ENCODE measurements at regions not wholly inside any gene's neighbourhood (a gene's known extent, or its start where the extent isn't known, plus 50 kb on each side); places are given as distances from the start of the nearest gene placed in this dataset.

DNA sequence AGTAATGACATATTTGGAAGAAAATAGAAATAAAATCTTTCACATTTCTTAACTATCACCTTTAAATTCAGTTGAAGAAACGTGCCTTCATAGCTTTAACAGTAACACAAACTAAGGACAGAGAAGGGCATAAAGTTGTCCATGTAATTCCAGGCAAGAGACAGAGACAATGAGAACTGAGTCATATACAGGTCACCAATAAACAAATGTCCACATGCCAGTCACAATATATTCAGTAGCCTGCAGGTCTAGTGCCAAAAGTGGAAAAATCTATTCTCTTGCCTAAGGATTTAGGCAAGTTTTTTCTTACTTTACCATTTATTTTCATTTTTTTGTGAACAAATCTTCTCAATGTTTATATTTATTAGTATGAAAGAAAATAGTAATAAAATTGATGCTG lies 1711.5 kb upstream of the NUDT12 start:
- Mint-ChIP-seq H3K4me1 (ENCODE audit: low read depth, unreplicated experiment) (no peaks in the 10 kb centered on the region), H3K9me3 (ENCODE audit: low read depth, unreplicated experiment) (no peaks in the 10 kb centered on the region), H3K4me3 (ENCODE audit: low read depth, unreplicated experiment) (no peak overlapping the region), H3K27ac (ENCODE audit: unreplicated experiment) (no peak overlapping the region), H3K27me3 (ENCODE audit: unreplicated experiment) (no peaks in the 10 kb centered on the region), H3K36me3 (ENCODE audit: insufficient read depth, unreplicated experiment) (no peaks in the 10 kb centered on the region)
- intact Hi-C loops (cut with micrococcal nuclease; ENCODE audit: unreplicated experiment), result no loop called here
- no TSS peak for BruUV-seq (replicated peaks)
- CTCF ChIA-PET, result no interaction called here
- TF ChIP-seq, protein P1, sequence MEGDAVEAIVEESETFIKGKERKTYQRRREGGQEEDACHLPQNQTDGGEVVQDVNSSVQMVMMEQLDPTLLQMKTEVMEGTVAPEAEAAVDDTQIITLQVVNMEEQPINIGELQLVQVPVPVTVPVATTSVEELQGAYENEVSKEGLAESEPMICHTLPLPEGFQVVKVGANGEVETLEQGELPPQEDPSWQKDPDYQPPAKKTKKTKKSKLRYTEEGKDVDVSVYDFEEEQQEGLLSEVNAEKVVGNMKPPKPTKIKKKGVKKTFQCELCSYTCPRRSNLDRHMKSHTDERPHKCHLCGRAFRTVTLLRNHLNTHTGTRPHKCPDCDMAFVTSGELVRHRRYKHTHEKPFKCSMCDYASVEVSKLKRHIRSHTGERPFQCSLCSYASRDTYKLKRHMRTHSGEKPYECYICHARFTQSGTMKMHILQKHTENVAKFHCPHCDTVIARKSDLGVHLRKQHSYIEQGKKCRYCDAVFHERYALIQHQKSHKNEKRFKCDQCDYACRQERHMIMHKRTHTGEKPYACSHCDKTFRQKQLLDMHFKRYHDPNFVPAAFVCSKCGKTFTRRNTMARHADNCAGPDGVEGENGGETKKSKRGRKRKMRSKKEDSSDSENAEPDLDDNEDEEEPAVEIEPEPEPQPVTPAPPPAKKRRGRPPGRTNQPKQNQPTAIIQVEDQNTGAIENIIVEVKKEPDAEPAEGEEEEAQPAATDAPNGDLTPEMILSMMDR (IDR thresholded peaks at IDR 0.05; ENCODE audit: unreplicated experiment), result no peak
- DNase-seq, result no peak

- Mint-ChIP-seq H3K4me3 (ENCODE audit: low read depth, unreplicated experiment) (no peak overlapping the region), H3K4me1 (ENCODE audit: low read depth, unreplicated experiment) (peaks cover 5% of the 10 kb centered on the region), H3K27ac (ENCODE audit: unreplicated experiment) (no peak overlapping the region), H3K9me3 (ENCODE audit: low read depth, unreplicated experiment) (no peaks in the 10 kb centered on the region), H3K27me3 (ENCODE audit: unreplicated experiment) (no peaks in the 10 kb centered on the region), H3K36me3 (ENCODE audit: insufficient read depth, unreplicated experiment) (no peaks in the 10 kb centered on the region)
- TF ChIP-seq, protein P1 (IDR thresholded peaks at IDR 0.05; ENCODE audit: unreplicated experiment), result no peak
- DNase-seq, result no peak
- no TSS peak for BruUV-seq (replicated peaks)
- CTCF ChIA-PET, result no interaction called here
- intact Hi-C loops (cut with micrococcal nuclease; ENCODE audit: unreplicated experiment), result no loop called here
Observed at GRCh38 chr5:105263515-105263914, 1700.9 kb upstream of the NUDT12 start.

- CTCF ChIA-PET, result no interaction called here
- peaks cover 5% of the 10 kb centered on the region for H3K4me1 Mint-ChIP-seq (ENCODE audit: low read depth, unreplicated experiment)
- no peak overlapping the region for H3K4me3 Mint-ChIP-seq (ENCODE audit: low read depth, unreplicated experiment)
- TF ChIP-seq, protein P1 (IDR thresholded peaks at IDR 0.05; ENCODE audit: unreplicated experiment), result no peak
- H3K27me3 Mint-ChIP-seq (ENCODE audit: unreplicated experiment), result no peaks in the 10 kb centered on the region
- no peaks in the 10 kb centered on the region for H3K36me3 Mint-ChIP-seq (ENCODE audit: insufficient read depth, unreplicated experiment)
- H3K9me3 Mint-ChIP-seq (ENCODE audit: low read depth, unreplicated experiment), result peaks cover 6% of the 10 kb centered on the region
- H3K27ac Mint-ChIP-seq (ENCODE audit: unreplicated experiment), result no peak overlapping the region
- intact Hi-C loops (cut with micrococcal nuclease; ENCODE audit: unreplicated experiment), result no loop called here
- no peak for DNase-seq
- BruUV-seq (replicated peaks), result no TSS peak
Observed at GRCh38 chr5:105259581-105260217, 1697.1 kb upstream of the NUDT12 start.

GRCh38 chr5:105238561-105238960 lies 1676.0 kb upstream of the NUDT12 start:
- TF ChIP-seq, protein P1 (IDR thresholded peaks at IDR 0.05; ENCODE audit: unreplicated experiment), result no peak
- Mint-ChIP-seq H3K27me3 (ENCODE audit: unreplicated experiment) (no peaks in the 10 kb centered on the region), H3K36me3 (ENCODE audit: insufficient read depth, unreplicated experiment) (no peaks in the 10 kb centered on the region), H3K4me1 (ENCODE audit: low read depth, unreplicated experiment) (no peaks in the 10 kb centered on the region), H3K9me3 (ENCODE audit: low read depth, unreplicated experiment) (peaks cover 2% of the 10 kb centered on the region), H3K27ac (ENCODE audit: unreplicated experiment) (no peak overlapping the region), H3K4me3 (ENCODE audit: low read depth, unreplicated experiment) (no peak overlapping the region)
- CTCF ChIA-PET, result no interaction called here
- intact Hi-C loops (cut with micrococcal nuclease; ENCODE audit: unreplicated experiment), result no loop called here
- BruUV-seq (replicated peaks), result no TSS peak
- no peak for DNase-seq

Data from Calu3 (cell line).